Gastroesophageal sphincter (tissue), 4 donors: ENCODE measurements at regions not wholly inside any gene's neighbourhood (a gene's known extent, or its start where the extent isn't known, plus 50 kb on each side); places are given as distances from the start of the nearest gene placed in this dataset.

ENCODE experiments used
- ATAC-seq: fragments of 150-250 bp; one replicate; pipeline ENCODE4 v1.9.1; 2016; ENCODE audit warnings: mild to moderate bottlenecking, moderate library complexity
- H3K27ac ChIP-seq, 4 donors: fragments of 200-600 bp; sonication (generic) in 3 of 4; 1 replicate in 3 of 4; 2 replicates in 1 of 4; pipeline ENCODE4 v1.5.1; 2016 to 2019
- H3K27me3 ChIP-seq: fragments of 200-600 bp; sonication (generic); one replicate; pipeline ENCODE4 v1.5.1; 2019
- H3K36me3 ChIP-seq, 2 donors: fragments of 200-600 bp; sonication (generic); one replicate each; pipeline ENCODE4 v1.5.1; 2019; ENCODE audit warnings: control low read depth in 1 of 2
- H3K4me1 ChIP-seq, 3 donors: fragments of 200-600 bp; sonication (generic); 1 replicate in 2 of 3; 2 replicates in 1 of 3; pipeline ENCODE4 v1.5.1; 2016 to 2019; ENCODE audit warnings: control low read depth in 2 of 3
- H3K4me3 ChIP-seq, 2 donors: fragments of 200-600 bp; sonication (generic); one replicate each; pipeline ENCODE4 v1.5.1; 2019; ENCODE audit warnings: mild to moderate bottlenecking in 1 of 2, moderate library complexity in 1 of 2
- H3K9me3 ChIP-seq, 3 donors: fragments of 200-600 bp; sonication (generic); one replicate each; pipeline ENCODE4 v1.5.1; 2017 to 2019; ENCODE audit warnings: control low read depth in 2 of 3
- CTCF ChIP-seq, 4 experiments: fragments of 200-600 bp in 2 of 4; fragments of 450-650 bp in 2 of 4; sonication (generic) in 1 of 4; IDR thresholded peaks; one replicate each; pipeline ENCODE4 v1.5.1; 2017 to 2019; ENCODE audit warnings: antibody characterized with exemption in 4 of 4, mild to moderate bottlenecking in 2 of 4, moderate library complexity in 2 of 4
- EP300 ChIP-seq: sonication (generic); formaldehyde crosslinking; IDR thresholded peaks from one replicate; pipeline ENCODE4 v1.6.1; 2017; ENCODE audit warnings: antibody characterized with exemption, mild to moderate bottlenecking
- POLR2A ChIP-seq, 2 donors: fragments of 450-650 bp; IDR thresholded peaks; one replicate each; pipeline ENCODE4 v1.6.1; 2017; ENCODE audit warnings: antibody characterized with exemption in 2 of 2, mild to moderate bottlenecking in 2 of 2, moderate library complexity in 1 of 2
- POLR2AphosphoS5 ChIP-seq: sonication (generic); formaldehyde crosslinking; IDR thresholded peaks from one replicate; pipeline ENCODE4 v1.6.1; 2017; ENCODE audit warnings: antibody characterized with exemption
- WGBS, 2 donors: methylation state at CpG; one replicate each; pipeline ENCODE4 v1.1.5; 2018; ENCODE audit warnings: low coverage in 1 of 2; 5-methylcytosine and 5-hydroxymethylcytosine counted together

- WGBS, 2 donors, result 30 to 76% methylated on average over 3 to 4 of the region's 5 CpGs
- Histone ChIP-seq H3K4me1 (no peaks in the 10 kb centered on the region), H3K36me3 (no peaks in the 10 kb centered on the region), H3K27ac (no peak overlapping the region), H3K4me3 (no peak overlapping the region), H3K9me3 (no peaks in the 10 kb centered on the region), H3K27me3 (no peaks in the 10 kb centered on the region)
- no peak for TF ChIP-seq EP300
- no peak for ATAC-seq
These were observed 264.5 kb upstream of the EMCN start for GRCh38 chr4:100782356-100782755.

- H3K4me1 ChIP-seq, result no peaks in the 10 kb centered on the region
- no peaks in the 10 kb centered on the region for H3K36me3 ChIP-seq
- H3K4me3 ChIP-seq, result no peak overlapping the region
- no peaks in the 10 kb centered on the region for H3K9me3 ChIP-seq
- TF ChIP-seq POLR2A (IDR thresholded peaks at IDR 0.05), result no peak
- TF ChIP-seq CTCF (IDR thresholded peaks at IDR 0.05), result no peak
- no peak for TF ChIP-seq POLR2AphosphoS5
- TF ChIP-seq EP300, result no peak
- no peaks in the 10 kb centered on the region for H3K27me3 ChIP-seq
- H3K27ac ChIP-seq, result no peak overlapping the region
- ATAC-seq, result no peak
These were observed 263.6 kb upstream of the EMCN start for GRCh38 chr4:100781435-100781834.

- no peaks in the 10 kb centered on the region for H3K4me1 ChIP-seq
- H3K27ac ChIP-seq, result no peak overlapping the region
- no peak overlapping the region for H3K4me3 ChIP-seq
- TF ChIP-seq CTCF (IDR thresholded peaks at IDR 0.05) (no peak), POLR2A (IDR thresholded peaks at IDR 0.05) (no peak), EP300 (no peak), POLR2AphosphoS5 (no peak)
- H3K27me3 ChIP-seq, result no peaks in the 10 kb centered on the region
- ATAC-seq, result no peak
- peaks cover 0 to 7% (median 2%) of the 10 kb centered on the region in 3 donors for H3K9me3 ChIP-seq
- no peaks in the 10 kb centered on the region for H3K36me3 ChIP-seq
These were observed 262.3 kb upstream of the EMCN start for GRCh38 chr4:100780126-100780525.

- TF ChIP-seq CTCF (IDR thresholded peaks at IDR 0.05), result no peak
- no peak for TF ChIP-seq POLR2AphosphoS5
- TF ChIP-seq POLR2A (IDR thresholded peaks at IDR 0.05), result no peak
- no peak for TF ChIP-seq EP300
- no peaks in the 10 kb centered on the region for H3K27me3 ChIP-seq
- ATAC-seq, result no peak
- H3K4me1 ChIP-seq, result no peaks in the 10 kb centered on the region
- H3K4me3 ChIP-seq, result no peak overlapping the region
- peaks cover 0 to 20% (median 2%) of the 10 kb centered on the region in 3 donors for H3K9me3 ChIP-seq
- 78 to 100% methylated on average over 1 to 5 of the region's 5 CpGs for WGBS, 2 donors
- no peak overlapping the region for H3K27ac ChIP-seq
- no peaks in the 10 kb centered on the region for H3K36me3 ChIP-seq
These were observed 260.6 kb upstream of the EMCN start for GRCh38 chr4:100778431-100778830.

GRCh38 chr4:100762738-100763137 lies 244.9 kb upstream of the EMCN start:
- H3K36me3 ChIP-seq, result no peaks in the 10 kb centered on the region
- no peaks in the 10 kb centered on the region for H3K4me1 ChIP-seq
- peaks cover 0 to 15% (median 0%) of the 10 kb centered on the region in 3 donors for H3K9me3 ChIP-seq
- WGBS, 2 donors, result 38 to 64% methylated on average over 1 of the region's 1 CpG
- no peaks in the 10 kb centered on the region for H3K27me3 ChIP-seq
- no peak for ATAC-seq
- no peak overlapping the region for H3K27ac ChIP-seq
- TF ChIP-seq EP300, result no peak
- H3K4me3 ChIP-seq, result no peak overlapping the region

- no peaks in the 10 kb centered on the region for H3K36me3 ChIP-seq
- H3K27me3 ChIP-seq, result no peaks in the 10 kb centered on the region
- H3K9me3 ChIP-seq, result peaks cover 0 to 26% (median 0%) of the 10 kb centered on the region in 3 donors
- H3K27ac ChIP-seq, result no peak overlapping the region
- TF ChIP-seq CTCF (IDR thresholded peaks at IDR 0.05) (no peak), POLR2AphosphoS5 (no peak)
- ATAC-seq, result no peak
- H3K4me3 ChIP-seq, result no peak overlapping the region
- no peaks in the 10 kb centered on the region for H3K4me1 ChIP-seq
- WGBS, 2 donors, result 71 to 100% methylated on average over 1 of the region's 1 CpG
These were observed 236.9 kb upstream of the EMCN start for GRCh38 chr4:100754751-100755150.
